HepG2 (cell line): ENCODE measurements at regions not wholly inside any gene's neighbourhood (a gene's known extent, or its start where the extent isn't known, plus 50 kb on each side); places are given as distances from the start of the nearest gene placed in this dataset.

Experiments
- ATAC-seq: fragments of 200-7000 bp; cut with Tn5 transposase; 3 replicates; pipeline ENCODE4 v1.9.1; 2020; ENCODE audit warnings: mild to moderate bottlenecking, moderate library complexity
- BruUV-seq: library from RNA; stranded (reverse); fragments of 400-500 nt; replicated peaks from 2 replicates; lab custom pipeline; 2021; lab: Mats Ljungman, UMichigan
- CTCF ChIA-PET: fragments of 300-600 bp; formaldehyde crosslinking; extraction: SDS; loops from one replicate; lab custom pipeline; 2021; ENCODE audit warnings: low total read pairs, inconsistent platforms, low intra/inter-chr PET ratio; lab: Yijun Ruan, JAX
- POLR2A ChIA-PET: fragments of 350-600 bp; sonication (Branson Sonifier 250); formaldehyde crosslinking; loops from one replicate; lab custom pipeline; 2020; ENCODE audit warnings: antibody characterized with exemption, inconsistent platforms; lab: Yijun Ruan, JAX
- DNase-seq: peaks from one replicate; pipeline ENCODE4 v3.0.0-alpha.2; 2015; ENCODE audit warnings: low spot score
- FAIRE-seq: peaks from 3 replicates; lab custom pipeline; 2011; peaks lifted over from hg19 to GRCh38; lab: Jason Lieb, UNC
- H2AFZ ChIP-seq: one replicate; pipeline ENCODE4 v1.6.1; 2011; ENCODE audit warnings: low read length, inconsistent platforms
- H3K27ac ChIP-seq: fragments of 300-600 bp; 3 replicates; pipeline ENCODE4 v1.8.0; 2011; ENCODE audit warnings: mixed run types, mild to moderate bottlenecking, mixed read lengths, low read length, inconsistent platforms; ENCODE audit not compliant: insufficient read depth; ENCODE audit errors: extremely low read length
- H3K27me3 ChIP-seq, 2 experiments: fragments of 200-600 bp in 1 of 2; 2 replicates in 1 of 2; 3 replicates in 1 of 2; pipeline versions ENCODE4 v1.6.0 to v1.8.0; 2011; ENCODE audit warnings: low read length in 2 of 2, mild to moderate bottlenecking in 2 of 2, moderate library complexity in 2 of 2, inconsistent platforms in 1 of 2; ENCODE audit not compliant: insufficient read depth in 2 of 2, control insufficient read depth in 1 of 2
- H3K36me3 ChIP-seq, 2 experiments: fragments of 200-600 bp in 1 of 2; replicated peaks in 1 of 2; 2 replicates in 1 of 2; 3 replicates in 1 of 2; pipeline versions ENCODE4 v1.5.1 to v1.8.0; 2011; ENCODE audit warnings: low read length in 2 of 2, inconsistent platforms in 1 of 2; ENCODE audit not compliant: insufficient read depth in 2 of 2, control insufficient read depth in 1 of 2
- H3K4me1 ChIP-seq: 2 replicates; pipeline ENCODE4 v1.5.1; 2012; ENCODE audit warnings: low read length, inconsistent platforms; ENCODE audit not compliant: insufficient read depth
- H3K4me2 ChIP-seq: 2 replicates; pipeline ENCODE4 v1.6.0; 2011; ENCODE audit warnings: low read depth, low read length, inconsistent platforms
- H3K4me3 ChIP-seq, 3 experiments: fragments of 200-600 bp in 1 of 3; sonication (generic), shearing (Covaris generic) in 1 of 3; replicated peaks in 1 of 3; 2 replicates each; pipeline ENCODE4 v1.5.1; 2011 to 2016; ENCODE audit warnings: low read length in 3 of 3, inconsistent platforms in 2 of 3, low read depth in 2 of 3, mild to moderate bottlenecking in 2 of 3, control low read depth in 1 of 3, mixed read lengths in 1 of 3; ENCODE audit not compliant: insufficient read depth in 1 of 3
- H3K79me2 ChIP-seq: one replicate; pipeline ENCODE4 v1.6.1; 2011; ENCODE audit warnings: low read length, inconsistent platforms; ENCODE audit not compliant: insufficient read depth
- H3K9ac ChIP-seq: 2 replicates; pipeline ENCODE4 v1.6.0; 2011; ENCODE audit warnings: mild to moderate bottlenecking, low read depth, low read length, inconsistent platforms; ENCODE audit not compliant: insufficient read depth
- H3K9me3 ChIP-seq: 2 replicates; pipeline ENCODE4 v1.5.1; 2012; ENCODE audit warnings: mild to moderate bottlenecking, low read length
- H4K20me1 ChIP-seq: 2 replicates; pipeline ENCODE4 v1.6.0; 2011; ENCODE audit warnings: inconsistent platforms, mild to moderate bottlenecking, low read length, moderate library complexity; ENCODE audit not compliant: insufficient read depth
- NFE2L1 ChIP-seq: sonication (generic); formaldehyde crosslinking; IDR thresholded peaks from 2 replicates; pipeline ENCODE4 v1.4.0; 2020; ENCODE audit warnings: missing genetic modification reagents, mild to moderate bottlenecking, borderline replicate concordance
- PREB ChIP-seq: sonication (generic); formaldehyde crosslinking; IDR thresholded peaks from 2 replicates; pipeline ENCODE4 v1.4.0; 2020; ENCODE audit warnings: missing genetic modification reagents
- SMAD3 ChIP-seq: sonication (generic); formaldehyde crosslinking; IDR thresholded peaks from 2 replicates; pipeline ENCODE4 v1.4.0; 2020; ENCODE audit warnings: missing genetic modification reagents
- SOX13 ChIP-seq, 3 experiments: fragments of 450-650 bp in 1 of 3; sonication (generic) in 1 of 3; formaldehyde crosslinking in 1 of 3; IDR thresholded peaks in 2 of 3; conservative IDR thresholded peaks in 1 of 3; 2 replicates each; pipeline versions ENCODE4 v1.5.0 to v1.6.1; 2016 to 2020; ENCODE audit warnings: antibody characterized with exemption in 1 of 3, mild to moderate bottlenecking in 1 of 3, missing compliant biosample characterization in 1 of 3, missing genetic modification reagents in 1 of 3, moderate library complexity in 1 of 3
- TEAD3 ChIP-seq: optimal IDR thresholded peaks from 2 replicates; pipeline ENCODE3; 2016; ENCODE audit warnings: borderline replicate concordance
- TRAFD1 ChIP-seq: sonication (generic); formaldehyde crosslinking; IDR thresholded peaks from 2 replicates; pipeline ENCODE4 v1.5.1; 2020; ENCODE audit warnings: missing genetic modification reagents, mild to moderate bottlenecking, borderline replicate concordance
- ZKSCAN8 ChIP-seq: IDR thresholded peaks from 2 replicates; pipeline ENCODE4 v1.6.1; 2016; ENCODE audit warnings: borderline replicate concordance, missing genetic modification reagents, missing compliant biosample characterization
- ZNF567 ChIP-seq: sonication (generic); formaldehyde crosslinking; IDR thresholded peaks from 2 replicates; pipeline ENCODE4 v1.8.1; 2023; ENCODE audit warnings: mild to moderate bottlenecking, missing genetic modification reagents, borderline replicate concordance
- WGBS: methylation state at CpG from one replicate; pipeline ENCODE4 v1.1.6; 2017; ENCODE audit warnings: low lambda C conversion rate; 5-methylcytosine and 5-hydroxymethylcytosine counted together
- in situ Hi-C: cut with HindIII; loops from 2 replicates; pipeline ENCODE4 v1.10.0; 2017; ENCODE audit warnings: low pct_unique_long_range_greater_than_20kb; ENCODE audit not compliant: extremely low pct_ligation_motif_present
- intact Hi-C: fragments of 100-400 bp; cut with micrococcal nuclease; formaldehyde crosslinking; loops from one replicate; pipeline ENCODE4 v1.10.0; 2022; ENCODE audit not compliant: unreplicated experiment

DNA sequence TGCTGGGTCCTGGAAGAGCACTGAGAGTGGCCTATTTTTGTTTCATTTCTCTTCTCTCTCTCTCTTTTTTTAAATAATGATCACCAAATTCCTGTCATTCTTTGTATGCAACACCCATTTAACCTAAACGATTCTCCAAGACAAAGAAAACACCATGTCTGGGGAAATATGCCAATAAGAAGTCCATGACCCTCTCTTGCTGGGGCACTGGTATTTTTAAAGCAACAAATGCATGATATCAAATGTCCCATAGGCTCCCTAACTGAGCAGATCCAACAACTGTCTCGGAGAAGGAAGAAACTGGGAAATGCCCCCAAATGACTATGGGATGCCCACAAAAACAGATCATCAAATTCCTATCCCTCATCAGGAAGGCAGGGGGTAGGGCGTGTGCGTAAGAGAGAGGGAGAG, 567.4 kb downstream of the CCDC171 start:
- H3K4me1 ChIP-seq = no peaks in the 10 kb centered on the region
- ChIA-PET CTCF (no interaction called here), POLR2A (no interaction called here)
- no peak overlapping the region for H3K4me3 ChIP-seq
- in situ Hi-C loops = no loop called here
- H3K27me3 ChIP-seq = no peaks in the 10 kb centered on the region
- H4K20me1 ChIP-seq = no peaks in the 10 kb centered on the region
- BruUV-seq = no TSS peak
- DNase-seq (no peak), ATAC-seq (no peak), FAIRE-seq (no peak)
- intact Hi-C loops = no loop called here
- TF ChIP-seq SMAD3 = no peak
- TF ChIP-seq TEAD3 = no peak
- TF ChIP-seq ZNF567 (CRISPR knock-in tag) = no peak
- no peak for TF ChIP-seq TRAFD1 (CRISPR knock-in tag)
- TF ChIP-seq SOX13 (IDR thresholded peaks at IDR 0.05) = no peak
- no peak for TF ChIP-seq SOX13 (CRISPR knock-in tag; conservative IDR thresholded peaks at IDR 0.05 in 1 of 2, IDR thresholded peaks at IDR 0.05 in 1 of 2)
- no peak for TF ChIP-seq PREB (CRISPR knock-in tag)
- TF ChIP-seq NFE2L1 (CRISPR knock-in tag) = no peak
- no peak for TF ChIP-seq ZKSCAN8 (CRISPR knock-in tag)
- H2AFZ ChIP-seq = no peak overlapping the region
- no peaks in the 10 kb centered on the region for H3K9me3 ChIP-seq
- no peaks in the 10 kb centered on the region for H3K36me3 ChIP-seq
- no peak overlapping the region for H3K9ac ChIP-seq
- H3K79me2 ChIP-seq = no peaks in the 10 kb centered on the region
- no peak overlapping the region for H3K27ac ChIP-seq
- WGBS = 36% methylated on average over 4 of the region's 4 CpGs
- no peak overlapping the region for H3K4me2 ChIP-seq
